ENCODE measurements at regions not wholly inside any gene's neighbourhood (a gene's known extent, or its start where the extent isn't known, plus 50 kb on each side); places are given as distances from the start of the nearest gene placed in this dataset.
"Not testable (repeated sequence)": the region's sequence is repeated elsewhere in the genome, so short reads cannot be mapped to it uniquely, and the experiment has no call there.

- ChIA-PET CTCF (no interaction called here), POLR2A (ENCODE audit: low non-redundant PET) (no interaction called here)
- no peak for DNase-seq (ENCODE audit: low spot score)
- no peak overlapping the region for H3K27ac ChIP-seq
- no peak for TF ChIP-seq CTCF (conservative IDR thresholded peaks at IDR 0.05; ENCODE audit: low read depth)
Observed at GRCh38 chr18:39238981-39239660, 1673.5 kb upstream of the CELF4 start.

GRCh38 chr18:39235118-39235719, 1669.6 kb upstream of the CELF4 start:
- CTCF ChIA-PET, result no interaction called here
- H3K27ac ChIP-seq, result no peak overlapping the region
- no peak for DNase-seq (ENCODE audit: low spot score)
- TF ChIP-seq CTCF (conservative IDR thresholded peaks at IDR 0.05; ENCODE audit: low read depth), result no peak
- POLR2A ChIA-PET (ENCODE audit: low non-redundant PET), result no interaction called here

- DNase-seq (ENCODE audit: low spot score), result no peak
- ChIA-PET CTCF (no interaction called here), POLR2A (ENCODE audit: low non-redundant PET) (no interaction called here)
- no peak overlapping the region for H3K27ac ChIP-seq
- no peak for TF ChIP-seq CTCF (conservative IDR thresholded peaks at IDR 0.05; ENCODE audit: low read depth)
Observed at GRCh38 chr18:39232937-39233336, 1667.3 kb upstream of the CELF4 start.

GRCh38 chr18:39232490-39232889, 1666.9 kb upstream of the CELF4 start:
- no peak for TF ChIP-seq CTCF (conservative IDR thresholded peaks at IDR 0.05; ENCODE audit: low read depth)
- ChIA-PET CTCF (no interaction called here), POLR2A (ENCODE audit: low non-redundant PET) (no interaction called here)
- no peak overlapping the region for H3K27ac ChIP-seq
- DNase-seq (ENCODE audit: low spot score), result no peak

DNA sequence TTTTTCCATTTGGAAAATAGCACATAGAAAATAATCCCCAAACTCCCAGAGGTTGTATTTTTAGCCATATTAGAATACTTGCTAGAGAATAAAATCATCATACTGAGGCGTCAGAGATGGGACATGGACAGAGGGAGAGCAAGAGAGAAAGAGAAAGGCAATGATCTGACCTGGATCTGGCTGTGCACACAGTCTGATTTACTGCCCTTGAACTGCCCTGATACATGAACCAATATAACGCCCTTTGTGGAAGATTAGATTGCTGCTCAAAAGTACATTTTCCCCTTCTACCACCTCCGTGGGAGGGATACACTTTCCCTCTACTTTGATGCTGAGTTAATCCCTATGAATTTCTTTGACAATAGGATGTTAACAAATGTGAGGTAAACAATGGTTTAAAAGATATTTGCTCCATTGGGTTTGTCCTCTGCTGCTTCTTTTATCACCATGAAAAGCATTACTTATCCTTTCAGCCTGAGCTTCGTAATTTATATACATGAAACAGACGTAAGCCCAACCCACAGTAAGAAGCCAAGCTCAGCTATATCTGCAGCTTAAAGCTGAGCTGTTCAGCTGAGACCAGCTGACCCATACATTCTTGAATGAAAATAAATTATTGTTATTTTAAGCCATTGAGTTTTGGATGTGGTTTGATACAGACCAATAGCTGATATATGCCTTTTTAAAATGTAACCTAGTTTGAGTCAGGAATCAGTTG, 1664.6 kb upstream of the CELF4 start:
- no peak overlapping the region for H3K27ac ChIP-seq
- TF ChIP-seq CTCF (conservative IDR thresholded peaks at IDR 0.05; ENCODE audit: low read depth), result no peak
- ChIA-PET CTCF (no interaction called here), POLR2A (ENCODE audit: low non-redundant PET) (no interaction called here)
- no peak for DNase-seq (ENCODE audit: low spot score)

- DNase-seq (ENCODE audit: low spot score); H3K27ac ChIP-seq; POLR2A ChIA-PET (ENCODE audit: low non-redundant PET); CTCF ChIA-PET: not testable (repeated sequence)
Observed at GRCh38 chr18:39227769-39228168, 1662.2 kb upstream of the CELF4 start.

DNA sequence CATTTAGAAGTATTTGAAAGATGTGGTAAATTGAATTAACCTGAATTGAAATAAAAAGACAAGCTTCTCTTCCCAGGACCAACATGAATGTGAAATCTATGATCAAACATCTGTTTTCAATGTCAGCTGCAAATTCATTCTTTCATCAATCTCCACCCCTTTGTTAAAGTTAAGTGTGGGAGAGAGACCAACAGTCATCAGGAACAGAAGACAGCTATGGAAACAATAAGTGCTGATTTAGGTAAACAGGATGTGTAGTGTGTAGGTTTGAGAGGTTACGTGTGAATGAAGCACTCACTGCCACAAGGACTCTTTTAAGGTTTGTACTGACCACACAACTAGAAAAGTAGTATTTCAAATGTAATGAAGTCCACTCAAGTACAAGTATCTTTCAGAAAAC, 1659.8 kb upstream of the CELF4 start:
- H3K27ac ChIP-seq, result no peak overlapping the region
- no peak for DNase-seq (ENCODE audit: low spot score)
- CTCF ChIA-PET, result no interaction called here
- no peak for TF ChIP-seq CTCF (conservative IDR thresholded peaks at IDR 0.05; ENCODE audit: low read depth)
- POLR2A ChIA-PET (ENCODE audit: low non-redundant PET), result no interaction called here

All from RWPE1 (cell line).